ENCODE measurements at regions not wholly inside any gene's neighbourhood (a gene's known extent, or its start where the extent isn't known, plus 50 kb on each side); places are given as distances from the start of the nearest gene placed in this dataset.

DNA sequence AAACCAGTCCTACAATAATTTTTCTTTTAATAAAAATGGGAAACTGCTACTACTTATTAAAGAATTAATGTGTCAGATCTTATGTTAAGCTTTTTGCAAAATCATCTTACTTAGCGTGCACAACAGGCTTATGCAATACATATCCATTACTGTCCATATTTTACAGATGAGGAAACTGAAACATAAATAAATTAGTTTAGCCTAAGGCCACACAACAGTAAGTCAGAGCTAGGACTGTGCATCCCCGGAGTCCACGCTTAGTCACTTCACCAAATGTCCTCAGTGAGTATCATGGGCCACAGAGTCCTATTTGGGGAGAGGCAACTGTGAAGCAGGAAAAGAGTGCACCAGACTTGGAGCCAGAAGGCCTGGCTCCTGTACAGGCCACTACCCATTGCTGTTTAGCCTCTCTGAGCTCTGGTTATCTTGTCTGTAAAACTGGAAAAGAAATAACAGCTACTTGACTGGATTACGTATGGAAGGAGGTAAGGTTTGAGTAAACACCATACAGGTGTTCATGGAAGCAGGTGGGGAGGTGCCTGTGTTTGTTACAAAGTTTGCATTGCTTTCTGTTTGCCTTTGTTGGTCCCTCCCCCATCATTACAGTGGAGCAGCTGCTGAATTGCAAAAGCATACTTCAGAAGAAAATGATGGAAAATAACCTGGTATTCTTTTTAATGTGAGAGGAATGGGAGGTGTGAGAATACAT lies 192.8 kb downstream of the FCRL5 start:
- Histone ChIP-seq H3K9ac (ENCODE audit: insufficient read depth, low read length) (no peak overlapping the region), H2AFZ (ENCODE audit: low read length) (no peak overlapping the region), H3K36me3 (ENCODE audit: control insufficient read depth, insufficient read depth, low read length) (no peaks in the 10 kb centered on the region), H3K27ac (ENCODE audit: insufficient read depth, low read length) (no peak overlapping the region), H3K4me2 (ENCODE audit: extremely low read depth, insufficient read depth, low read length) (no peak overlapping the region), H3K79me2 (ENCODE audit: control insufficient read depth, insufficient read depth, low read length) (no peaks in the 10 kb centered on the region), H3K4me3 (replicated peaks in 1 of 4; ENCODE audit: control extremely low read depth in 1 of 4, insufficient read depth in 1 of 4, low read depth in 3 of 4, low read length in 4 of 4) (no peak overlapping the region), H3K9me3 (ENCODE audit: control insufficient read depth, insufficient read depth, low read depth, low read length) (no peaks in the 10 kb centered on the region), H4K20me1 (ENCODE audit: control insufficient read depth, extremely low read depth, insufficient read depth, low read length) (no peaks in the 10 kb centered on the region), H3K27me3 (ENCODE audit: control insufficient read depth, insufficient read depth, low read length) (no peaks in the 10 kb centered on the region), H3K4me1 (ENCODE audit: control insufficient read depth, extremely low read depth, insufficient read depth, low read length) (no peaks in the 10 kb centered on the region)
- TF ChIP-seq EZH2 (IDR thresholded peaks at IDR 0.05; ENCODE audit: low read length, missing control alignments): no peak
- TF ChIP-seq, protein P1, sequence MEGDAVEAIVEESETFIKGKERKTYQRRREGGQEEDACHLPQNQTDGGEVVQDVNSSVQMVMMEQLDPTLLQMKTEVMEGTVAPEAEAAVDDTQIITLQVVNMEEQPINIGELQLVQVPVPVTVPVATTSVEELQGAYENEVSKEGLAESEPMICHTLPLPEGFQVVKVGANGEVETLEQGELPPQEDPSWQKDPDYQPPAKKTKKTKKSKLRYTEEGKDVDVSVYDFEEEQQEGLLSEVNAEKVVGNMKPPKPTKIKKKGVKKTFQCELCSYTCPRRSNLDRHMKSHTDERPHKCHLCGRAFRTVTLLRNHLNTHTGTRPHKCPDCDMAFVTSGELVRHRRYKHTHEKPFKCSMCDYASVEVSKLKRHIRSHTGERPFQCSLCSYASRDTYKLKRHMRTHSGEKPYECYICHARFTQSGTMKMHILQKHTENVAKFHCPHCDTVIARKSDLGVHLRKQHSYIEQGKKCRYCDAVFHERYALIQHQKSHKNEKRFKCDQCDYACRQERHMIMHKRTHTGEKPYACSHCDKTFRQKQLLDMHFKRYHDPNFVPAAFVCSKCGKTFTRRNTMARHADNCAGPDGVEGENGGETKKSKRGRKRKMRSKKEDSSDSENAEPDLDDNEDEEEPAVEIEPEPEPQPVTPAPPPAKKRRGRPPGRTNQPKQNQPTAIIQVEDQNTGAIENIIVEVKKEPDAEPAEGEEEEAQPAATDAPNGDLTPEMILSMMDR (conservative IDR thresholded peaks at IDR 0.05 in 1 of 2, IDR thresholded peaks at IDR 0.05 in 1 of 2; ENCODE audit: low read depth in 1 of 2, low read length in 2 of 2): no peak
- DNase-seq (ENCODE audit: low read depth in 2 of 2): no peak

DNA sequence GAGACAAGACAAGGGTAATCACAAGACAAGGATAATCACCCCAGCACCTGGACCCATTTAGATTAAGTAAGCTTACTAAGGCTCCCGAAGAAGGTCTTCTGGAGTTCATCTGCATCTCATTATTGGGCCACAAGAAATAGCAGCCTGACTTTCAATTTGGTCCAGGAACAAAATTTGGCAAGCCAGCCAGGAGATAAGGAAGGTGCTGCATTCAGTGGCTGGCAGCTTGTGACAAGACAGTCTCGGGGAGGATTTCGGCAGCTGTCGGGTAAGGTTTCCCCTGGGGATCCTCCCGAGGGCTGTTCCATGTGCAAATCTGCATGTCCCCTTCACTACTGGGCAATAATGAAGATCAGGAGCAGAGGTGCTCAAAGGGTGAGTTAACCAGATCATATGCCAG lies 195.2 kb downstream of the FCRL5 start:
- no peak for TF ChIP-seq EZH2 (IDR thresholded peaks at IDR 0.05; ENCODE audit: low read length, missing control alignments)
- TF ChIP-seq, protein P1 (conservative IDR thresholded peaks at IDR 0.05 in 1 of 2, IDR thresholded peaks at IDR 0.05 in 1 of 2; ENCODE audit: low read depth in 1 of 2, low read length in 2 of 2): no peak
- Histone ChIP-seq H2AFZ (ENCODE audit: low read length) (no peak overlapping the region), H3K4me2 (ENCODE audit: extremely low read depth, insufficient read depth, low read length) (no peak overlapping the region), H3K27me3 (ENCODE audit: control insufficient read depth, insufficient read depth, low read length) (no peaks in the 10 kb centered on the region), H3K4me3 (replicated peaks in 1 of 4; ENCODE audit: control extremely low read depth in 1 of 4, insufficient read depth in 1 of 4, low read depth in 3 of 4, low read length in 4 of 4) (no peak overlapping the region), H3K36me3 (ENCODE audit: control insufficient read depth, insufficient read depth, low read length) (no peaks in the 10 kb centered on the region), H3K4me1 (ENCODE audit: control insufficient read depth, extremely low read depth, insufficient read depth, low read length) (no peaks in the 10 kb centered on the region), H3K9ac (ENCODE audit: insufficient read depth, low read length) (no peak overlapping the region), H3K79me2 (ENCODE audit: control insufficient read depth, insufficient read depth, low read length) (no peaks in the 10 kb centered on the region), H3K9me3 (ENCODE audit: control insufficient read depth, insufficient read depth, low read depth, low read length) (no peaks in the 10 kb centered on the region), H4K20me1 (ENCODE audit: control insufficient read depth, extremely low read depth, insufficient read depth, low read length) (no peaks in the 10 kb centered on the region), H3K27ac (ENCODE audit: insufficient read depth, low read length) (no peak overlapping the region)
- DNase-seq (ENCODE audit: low read depth in 2 of 2): no peak

DNA sequence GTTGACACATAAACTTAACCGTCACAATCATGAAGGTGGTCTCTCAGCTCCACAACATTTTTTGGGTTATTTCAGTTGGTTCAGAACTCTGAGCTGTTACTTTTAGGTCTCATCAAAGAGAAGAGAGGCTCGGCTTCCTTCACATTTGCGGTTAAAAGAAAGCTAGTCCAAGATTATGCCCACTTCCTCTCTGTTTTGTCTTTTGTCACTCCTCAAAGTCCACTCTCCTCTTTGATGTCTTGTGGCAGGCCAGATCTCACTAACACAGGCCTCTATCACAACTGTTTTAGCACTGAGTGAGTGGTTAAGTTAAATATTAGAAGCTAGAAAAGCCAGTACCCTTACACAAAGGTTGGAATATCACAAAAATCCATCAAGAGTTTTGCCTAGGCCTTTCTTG lies 195.7 kb downstream of the FCRL5 start:
- Histone ChIP-seq H2AFZ (ENCODE audit: low read length) (no peak overlapping the region), H3K9me3 (ENCODE audit: control insufficient read depth, insufficient read depth, low read depth, low read length) (no peaks in the 10 kb centered on the region), H3K27me3 (ENCODE audit: control insufficient read depth, insufficient read depth, low read length) (no peaks in the 10 kb centered on the region), H3K36me3 (ENCODE audit: control insufficient read depth, insufficient read depth, low read length) (no peaks in the 10 kb centered on the region), H3K79me2 (ENCODE audit: control insufficient read depth, insufficient read depth, low read length) (no peaks in the 10 kb centered on the region), H3K4me3 (replicated peaks in 1 of 4; ENCODE audit: control extremely low read depth in 1 of 4, insufficient read depth in 1 of 4, low read depth in 3 of 4, low read length in 4 of 4) (no peak overlapping the region), H3K27ac (ENCODE audit: insufficient read depth, low read length) (no peak overlapping the region), H3K4me2 (ENCODE audit: extremely low read depth, insufficient read depth, low read length) (no peak overlapping the region), H3K4me1 (ENCODE audit: control insufficient read depth, extremely low read depth, insufficient read depth, low read length) (no peaks in the 10 kb centered on the region), H4K20me1 (ENCODE audit: control insufficient read depth, extremely low read depth, insufficient read depth, low read length) (no peaks in the 10 kb centered on the region), H3K9ac (ENCODE audit: insufficient read depth, low read length) (no peak overlapping the region)
- no peak for DNase-seq (ENCODE audit: low read depth in 2 of 2)
- TF ChIP-seq, protein P1 (conservative IDR thresholded peaks at IDR 0.05 in 1 of 2, IDR thresholded peaks at IDR 0.05 in 1 of 2; ENCODE audit: low read depth in 1 of 2, low read length in 2 of 2): no peak
- TF ChIP-seq EZH2 (IDR thresholded peaks at IDR 0.05; ENCODE audit: low read length, missing control alignments): no peak

All from fibroblast of lung (primary cell).